ENCODE measurements at regions not wholly inside any gene's neighbourhood (a gene's known extent, or its start where the extent isn't known, plus 50 kb on each side); places are given as distances from the start of the nearest gene placed in this dataset.
"Not testable (repeated sequence)": the region's sequence is repeated elsewhere in the genome, so short reads cannot be mapped to it uniquely, and the experiment has no call there.

- DNase-seq; H3K4me1 Mint-ChIP-seq (ENCODE audit: low read depth, unreplicated experiment); H3K9me3 Mint-ChIP-seq (ENCODE audit: unreplicated experiment); H3K4me3 Mint-ChIP-seq (ENCODE audit: unreplicated experiment); H3K27me3 Mint-ChIP-seq (ENCODE audit: unreplicated experiment); H3K27ac Mint-ChIP-seq (ENCODE audit: unreplicated experiment); H3K36me3 Mint-ChIP-seq (ENCODE audit: unreplicated experiment): not testable (repeated sequence)
Measured at GRCh38 chr7:35152059-35152458, 101.8 kb downstream of the TBX20 start.

GRCh38 chr7:35148030-35148429, 105.9 kb downstream of the TBX20 start:
- not testable (repeated sequence) for H3K4me3 Mint-ChIP-seq (ENCODE audit: unreplicated experiment); H3K27me3 Mint-ChIP-seq (ENCODE audit: unreplicated experiment); H3K9me3 Mint-ChIP-seq (ENCODE audit: unreplicated experiment); H3K27ac Mint-ChIP-seq (ENCODE audit: unreplicated experiment); H3K36me3 Mint-ChIP-seq (ENCODE audit: unreplicated experiment); H3K4me1 Mint-ChIP-seq (ENCODE audit: low read depth, unreplicated experiment); DNase-seq

GRCh38 chr7:35142125-35142524, 104.8 kb upstream of the DPY19L1 start:
- not testable (repeated sequence) for H3K27ac Mint-ChIP-seq (ENCODE audit: unreplicated experiment); H3K4me1 Mint-ChIP-seq (ENCODE audit: low read depth, unreplicated experiment); H3K27me3 Mint-ChIP-seq (ENCODE audit: unreplicated experiment); H3K36me3 Mint-ChIP-seq (ENCODE audit: unreplicated experiment); DNase-seq; H3K4me3 Mint-ChIP-seq (ENCODE audit: unreplicated experiment); H3K9me3 Mint-ChIP-seq (ENCODE audit: unreplicated experiment)

GRCh38 chr7:35139281-35139680, 102.0 kb upstream of the DPY19L1 start:
- not testable (repeated sequence) for H3K36me3 Mint-ChIP-seq (ENCODE audit: unreplicated experiment); H3K4me1 Mint-ChIP-seq (ENCODE audit: low read depth, unreplicated experiment); H3K4me3 Mint-ChIP-seq (ENCODE audit: unreplicated experiment)

GRCh38 chr7:35133465-35133864, 96.2 kb upstream of the DPY19L1 start:
- H3K9me3 Mint-ChIP-seq (ENCODE audit: unreplicated experiment); H3K27ac Mint-ChIP-seq (ENCODE audit: unreplicated experiment); H3K27me3 Mint-ChIP-seq (ENCODE audit: unreplicated experiment); DNase-seq; H3K4me1 Mint-ChIP-seq (ENCODE audit: low read depth, unreplicated experiment); H3K4me3 Mint-ChIP-seq (ENCODE audit: unreplicated experiment); H3K36me3 Mint-ChIP-seq (ENCODE audit: unreplicated experiment): not testable (repeated sequence)

More at GRCh38 chr7:35139281-35139680, 102.0 kb upstream of the DPY19L1 start:
- not testable (repeated sequence) for DNase-seq; H3K27ac Mint-ChIP-seq (ENCODE audit: unreplicated experiment); H3K9me3 Mint-ChIP-seq (ENCODE audit: unreplicated experiment); H3K27me3 Mint-ChIP-seq (ENCODE audit: unreplicated experiment)

GRCh38 chr7:35133011-35133410, 95.7 kb upstream of the DPY19L1 start:
- H3K4me1 Mint-ChIP-seq (ENCODE audit: low read depth, unreplicated experiment); DNase-seq; H3K36me3 Mint-ChIP-seq (ENCODE audit: unreplicated experiment); H3K27ac Mint-ChIP-seq (ENCODE audit: unreplicated experiment); H3K4me3 Mint-ChIP-seq (ENCODE audit: unreplicated experiment); H3K9me3 Mint-ChIP-seq (ENCODE audit: unreplicated experiment); H3K27me3 Mint-ChIP-seq (ENCODE audit: unreplicated experiment): not testable (repeated sequence)

GRCh38 chr7:35128662-35129061, 91.4 kb upstream of the DPY19L1 start:
- H3K27me3 Mint-ChIP-seq (ENCODE audit: unreplicated experiment); H3K36me3 Mint-ChIP-seq (ENCODE audit: unreplicated experiment); H3K4me1 Mint-ChIP-seq (ENCODE audit: low read depth, unreplicated experiment); H3K27ac Mint-ChIP-seq (ENCODE audit: unreplicated experiment); H3K9me3 Mint-ChIP-seq (ENCODE audit: unreplicated experiment); DNase-seq; H3K4me3 Mint-ChIP-seq (ENCODE audit: unreplicated experiment): not testable (repeated sequence)

- not testable (repeated sequence) for DNase-seq; H3K27ac Mint-ChIP-seq (ENCODE audit: unreplicated experiment); H3K9me3 Mint-ChIP-seq (ENCODE audit: unreplicated experiment); H3K27me3 Mint-ChIP-seq (ENCODE audit: unreplicated experiment); H3K36me3 Mint-ChIP-seq (ENCODE audit: unreplicated experiment); H3K4me3 Mint-ChIP-seq (ENCODE audit: unreplicated experiment)
- H3K4me1 Mint-ChIP-seq (ENCODE audit: low read depth, unreplicated experiment) = peaks cover 11% of the 10 kb centered on the region
Measured at GRCh38 chr7:35118526-35118925, 81.2 kb upstream of the DPY19L1 start.

GRCh38 chr7:35106667-35107066, 69.4 kb upstream of the DPY19L1 start:
- not testable (repeated sequence) for H3K4me1 Mint-ChIP-seq (ENCODE audit: low read depth, unreplicated experiment); H3K4me3 Mint-ChIP-seq (ENCODE audit: unreplicated experiment); H3K27ac Mint-ChIP-seq (ENCODE audit: unreplicated experiment); DNase-seq; H3K27me3 Mint-ChIP-seq (ENCODE audit: unreplicated experiment); H3K36me3 Mint-ChIP-seq (ENCODE audit: unreplicated experiment); H3K9me3 Mint-ChIP-seq (ENCODE audit: unreplicated experiment)

GRCh38 chr7:35105511-35105910, 68.2 kb upstream of the DPY19L1 start:
- peak overlapping the region; percentile 66 for H3K27ac Mint-ChIP-seq (ENCODE audit: unreplicated experiment)
- H3K27me3 Mint-ChIP-seq (ENCODE audit: unreplicated experiment); H3K9me3 Mint-ChIP-seq (ENCODE audit: unreplicated experiment); H3K4me3 Mint-ChIP-seq (ENCODE audit: unreplicated experiment); H3K4me1 Mint-ChIP-seq (ENCODE audit: low read depth, unreplicated experiment); H3K36me3 Mint-ChIP-seq (ENCODE audit: unreplicated experiment): not testable (repeated sequence)
- peak; percentile 52 for DNase-seq

GRCh38 chr7:35102845-35103244, 65.6 kb upstream of the DPY19L1 start:
- H3K4me3 Mint-ChIP-seq (ENCODE audit: unreplicated experiment); H3K27me3 Mint-ChIP-seq (ENCODE audit: unreplicated experiment): not testable (repeated sequence)

GRCh38 chr7:35092961-35093360, 55.7 kb upstream of the DPY19L1 start:
- H3K27me3 Mint-ChIP-seq (ENCODE audit: unreplicated experiment); H3K36me3 Mint-ChIP-seq (ENCODE audit: unreplicated experiment); H3K9me3 Mint-ChIP-seq (ENCODE audit: unreplicated experiment); H3K4me3 Mint-ChIP-seq (ENCODE audit: unreplicated experiment); DNase-seq; H3K4me1 Mint-ChIP-seq (ENCODE audit: low read depth, unreplicated experiment); H3K27ac Mint-ChIP-seq (ENCODE audit: unreplicated experiment): not testable (repeated sequence)

More at GRCh38 chr7:35102845-35103244, 65.6 kb upstream of the DPY19L1 start:
- DNase-seq; H3K27ac Mint-ChIP-seq (ENCODE audit: unreplicated experiment); H3K9me3 Mint-ChIP-seq (ENCODE audit: unreplicated experiment); H3K36me3 Mint-ChIP-seq (ENCODE audit: unreplicated experiment); H3K4me1 Mint-ChIP-seq (ENCODE audit: low read depth, unreplicated experiment): not testable (repeated sequence)

Measured in glutamatergic neuron (in vitro differentiated cells).